ENCODE measurements at regions not wholly inside any gene's neighbourhood (a gene's known extent, or its start where the extent isn't known, plus 50 kb on each side); places are given as distances from the start of the nearest gene placed in this dataset.

GRCh38 chr13:26965952-26966700 is 205.5 kb downstream of the USP12 start:
- no peak for DNase-seq (ENCODE audit: low read depth)

GRCh38 chr13:26964278-26965250 is 204.0 kb upstream of the GPR12 start:
- no peak for DNase-seq (ENCODE audit: low read depth)

GRCh38 chr13:26962671-26963070 is 202.1 kb upstream of the GPR12 start:
- DNase-seq (ENCODE audit: low read depth), result no peak

GRCh38 chr13:26961890-26962615 is 201.5 kb upstream of the GPR12 start:
- no peak for DNase-seq (ENCODE audit: low read depth)

- DNase-seq (ENCODE audit: low read depth), result no peak
These were observed 196.6 kb upstream of the GPR12 start for GRCh38 chr13:26957182-26957581.

GRCh38 chr13:26956522-26957142 is 196.0 kb upstream of the GPR12 start:
- DNase-seq (ENCODE audit: low read depth), result no peak

- no peak for DNase-seq (ENCODE audit: low read depth)
These were observed 194.4 kb upstream of the GPR12 start for GRCh38 chr13:26954976-26955375.

- no peak for DNase-seq (ENCODE audit: low read depth)
These were observed 192.7 kb upstream of the GPR12 start for GRCh38 chr13:26953291-26953690.

GRCh38 chr13:26952551-26953143 is 192.1 kb upstream of the GPR12 start:
- no peak for DNase-seq (ENCODE audit: low read depth)

GRCh38 chr13:26951581-26952177 is 191.1 kb upstream of the GPR12 start:
- DNase-seq (ENCODE audit: low read depth), result no peak

- no peak for DNase-seq (ENCODE audit: low read depth)
These were observed 190.4 kb upstream of the GPR12 start for GRCh38 chr13:26950968-26951367.

GRCh38 chr13:26950546-26950945 is 190.0 kb upstream of the GPR12 start:
- no peak for DNase-seq (ENCODE audit: low read depth)

GRCh38 chr13:26949701-26950502 is 189.3 kb upstream of the GPR12 start:
- no peak for DNase-seq (ENCODE audit: low read depth)

- DNase-seq (ENCODE audit: low read depth), result no peak
These were observed 187.8 kb upstream of the GPR12 start for GRCh38 chr13:26948353-26948752.

- no peak for DNase-seq (ENCODE audit: low read depth)
These were observed 186.2 kb upstream of the GPR12 start for GRCh38 chr13:26946684-26947343.

GRCh38 chr13:26943748-26944147 is 183.2 kb upstream of the GPR12 start:
- DNase-seq (ENCODE audit: low read depth), result no peak

GRCh38 chr13:26942184-26942583 is 181.6 kb upstream of the GPR12 start:
- DNase-seq (ENCODE audit: low read depth), result no peak

- DNase-seq (ENCODE audit: low read depth), result no peak
These were observed 181.0 kb upstream of the GPR12 start for GRCh38 chr13:26941345-26942174.

GRCh38 chr13:26934096-26934495 is 173.5 kb upstream of the GPR12 start:
- no peak for DNase-seq (ENCODE audit: low read depth)

Data from T-helper 22 cell (primary cell).